Astrocyte of the cerebellum (primary cell): ENCODE measurements at regions not wholly inside any gene's neighbourhood (a gene's known extent, or its start where the extent isn't known, plus 50 kb on each side); places are given as distances from the start of the nearest gene placed in this dataset.

ENCODE experiments used
- DNase-seq: peaks from one replicate; pipeline ENCODE4 v3.0.0-alpha.2; 2011; ENCODE audit warnings: low read depth
- H3K4me3 ChIP-seq: 2 replicates; pipeline ENCODE4 v1.5.1; 2011; ENCODE audit warnings: mild to moderate bottlenecking, low read depth, low read length, moderate library complexity
- in situ Hi-C: cut with HindIII; loops from 2 replicates; pipeline ENCODE4 v1.10.0; 2017; ENCODE audit warnings: low sequenced_read_pairs
- TF ChIP-seq, protein P1 (sequence below): IDR thresholded peaks from 2 replicates; pipeline ENCODE4 v1.5.1; 2012; ENCODE audit warnings: low read length, low read depth, moderate library complexity, mild to moderate bottlenecking; ENCODE audit errors: missing control alignments

DNA sequence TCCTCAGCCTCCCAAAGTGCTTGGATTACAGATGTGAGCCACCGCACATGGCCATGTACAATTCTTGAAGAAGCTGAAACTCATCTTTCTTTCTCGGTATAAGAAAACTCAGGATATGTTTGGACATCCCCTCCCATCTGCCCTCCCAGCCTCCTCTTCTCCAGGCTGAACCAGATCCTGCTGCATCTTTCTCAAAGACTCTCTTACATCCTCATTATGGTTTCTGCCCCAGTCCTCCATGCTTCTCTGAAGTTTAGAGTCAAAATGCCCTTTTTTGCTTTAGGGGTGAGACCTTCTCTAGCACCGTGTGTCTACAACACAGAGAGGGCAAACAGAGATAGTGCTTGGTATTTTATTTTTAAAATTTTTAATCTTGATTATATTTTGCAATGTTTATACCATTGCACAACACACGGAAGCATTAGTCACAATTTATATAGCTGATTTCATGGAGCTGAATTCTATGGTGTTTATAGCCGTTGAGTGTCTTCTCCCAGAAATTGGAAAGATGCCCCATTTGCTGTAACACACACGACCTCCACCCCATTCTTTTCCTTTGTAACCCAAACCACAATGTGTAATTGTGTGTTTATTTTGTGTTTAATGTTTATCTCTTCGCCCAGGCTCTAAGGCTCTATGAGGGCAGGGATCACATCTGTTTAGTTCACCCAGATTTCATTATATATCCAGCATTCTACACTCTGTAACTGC is 206.0 kb upstream of the TNP1 start:
- no peak overlapping the region for H3K4me3 ChIP-seq

DNA sequence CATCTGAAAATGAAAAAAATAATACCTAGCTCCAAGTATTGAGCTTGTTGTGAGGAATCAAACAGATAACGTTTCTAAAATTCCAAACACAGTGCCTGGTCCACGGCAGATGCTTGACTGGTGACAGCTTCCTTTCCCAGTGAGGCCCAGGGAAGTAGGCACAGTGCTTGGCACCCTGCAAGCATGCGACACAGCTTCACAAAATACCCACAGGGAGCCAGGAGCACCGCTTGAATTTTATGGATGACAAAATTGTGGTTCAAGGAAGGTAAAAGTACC is 205.1 kb upstream of the TNP1 start:
- in situ Hi-C loops, result no loop called here
- TF ChIP-seq, protein P1, sequence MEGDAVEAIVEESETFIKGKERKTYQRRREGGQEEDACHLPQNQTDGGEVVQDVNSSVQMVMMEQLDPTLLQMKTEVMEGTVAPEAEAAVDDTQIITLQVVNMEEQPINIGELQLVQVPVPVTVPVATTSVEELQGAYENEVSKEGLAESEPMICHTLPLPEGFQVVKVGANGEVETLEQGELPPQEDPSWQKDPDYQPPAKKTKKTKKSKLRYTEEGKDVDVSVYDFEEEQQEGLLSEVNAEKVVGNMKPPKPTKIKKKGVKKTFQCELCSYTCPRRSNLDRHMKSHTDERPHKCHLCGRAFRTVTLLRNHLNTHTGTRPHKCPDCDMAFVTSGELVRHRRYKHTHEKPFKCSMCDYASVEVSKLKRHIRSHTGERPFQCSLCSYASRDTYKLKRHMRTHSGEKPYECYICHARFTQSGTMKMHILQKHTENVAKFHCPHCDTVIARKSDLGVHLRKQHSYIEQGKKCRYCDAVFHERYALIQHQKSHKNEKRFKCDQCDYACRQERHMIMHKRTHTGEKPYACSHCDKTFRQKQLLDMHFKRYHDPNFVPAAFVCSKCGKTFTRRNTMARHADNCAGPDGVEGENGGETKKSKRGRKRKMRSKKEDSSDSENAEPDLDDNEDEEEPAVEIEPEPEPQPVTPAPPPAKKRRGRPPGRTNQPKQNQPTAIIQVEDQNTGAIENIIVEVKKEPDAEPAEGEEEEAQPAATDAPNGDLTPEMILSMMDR, result no peak
- no peak for DNase-seq
- H3K4me3 ChIP-seq, result peak overlapping the region; percentile 25

More for the DNA sequence above, 206.0 kb upstream of the TNP1 start:
- in situ Hi-C loops, result no loop called here
- peak; percentile 87 for DNase-seq
- TF ChIP-seq, protein P1, result no peak

DNA sequence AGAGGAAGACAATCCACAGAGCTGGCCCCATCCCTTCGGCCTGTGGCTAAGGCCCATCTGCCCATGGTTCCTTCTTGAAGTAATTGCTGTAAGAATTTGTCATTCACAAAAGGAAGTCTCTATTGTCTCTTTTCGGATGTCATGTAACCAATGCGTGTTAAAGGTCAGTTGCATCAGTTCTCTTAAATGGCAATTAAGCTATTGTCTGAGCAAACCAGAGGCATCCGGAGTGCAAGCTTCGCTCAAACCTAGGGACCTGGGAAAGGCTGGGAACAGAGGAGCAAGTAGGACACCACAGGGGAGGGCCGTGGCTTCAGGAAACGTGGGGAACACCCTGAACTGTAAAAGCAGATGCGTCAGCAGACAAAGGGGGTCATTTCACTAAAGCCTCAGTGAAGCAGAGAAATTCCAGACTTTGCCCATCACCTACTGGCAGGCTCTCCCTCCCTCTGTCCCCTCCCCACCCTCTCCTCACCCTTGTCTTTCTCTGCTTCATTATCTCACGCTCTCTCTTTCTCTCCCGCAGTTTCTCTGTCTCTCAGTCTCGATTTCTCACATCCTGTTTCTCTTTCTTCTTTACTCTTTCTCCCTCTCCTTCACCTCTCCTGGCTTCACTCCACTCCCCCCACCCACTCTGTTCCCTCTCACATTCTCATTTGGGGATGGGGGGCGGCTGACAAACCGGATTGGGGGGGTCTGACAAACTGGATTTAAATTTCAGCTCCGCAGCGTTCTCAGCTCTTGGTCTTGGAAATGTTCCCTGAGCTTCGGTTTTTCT is 204.6 kb upstream of the TNP1 start:
- peak; percentile 53 for DNase-seq
- TF ChIP-seq, protein P1, result no peak
- in situ Hi-C loops, result no loop called here
- peak overlapping the region; percentile 25 for H3K4me3 ChIP-seq

DNA sequence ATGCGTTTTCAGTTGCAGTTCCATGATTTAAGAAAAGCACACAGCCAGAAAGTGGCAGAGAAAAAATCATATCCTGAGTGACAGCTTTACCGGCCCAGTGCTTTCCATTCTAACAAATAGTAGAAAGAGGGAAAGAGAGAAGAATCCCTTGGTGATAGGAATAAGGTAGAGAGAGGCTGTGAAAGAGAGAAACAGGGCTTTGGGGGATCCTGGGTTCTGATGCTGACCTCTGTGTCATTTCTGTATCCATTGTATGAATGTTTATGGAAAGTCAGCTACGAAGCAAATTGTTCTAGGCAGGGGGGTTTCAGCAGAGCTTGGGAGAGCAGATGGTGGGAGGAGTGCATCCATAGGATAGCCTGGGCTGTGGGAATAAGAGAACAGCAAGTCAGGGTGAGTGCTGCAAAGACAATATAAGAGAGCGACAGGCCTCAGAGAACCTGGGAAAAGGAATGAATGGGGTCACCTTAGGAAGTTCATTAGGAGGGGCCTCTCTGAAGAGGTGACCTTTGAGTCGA is 203.4 kb upstream of the TNP1 start:
- TF ChIP-seq, protein P1, result no peak
- no peak overlapping the region for H3K4me3 ChIP-seq
- in situ Hi-C loops, result no loop called here
- no peak for DNase-seq

DNA sequence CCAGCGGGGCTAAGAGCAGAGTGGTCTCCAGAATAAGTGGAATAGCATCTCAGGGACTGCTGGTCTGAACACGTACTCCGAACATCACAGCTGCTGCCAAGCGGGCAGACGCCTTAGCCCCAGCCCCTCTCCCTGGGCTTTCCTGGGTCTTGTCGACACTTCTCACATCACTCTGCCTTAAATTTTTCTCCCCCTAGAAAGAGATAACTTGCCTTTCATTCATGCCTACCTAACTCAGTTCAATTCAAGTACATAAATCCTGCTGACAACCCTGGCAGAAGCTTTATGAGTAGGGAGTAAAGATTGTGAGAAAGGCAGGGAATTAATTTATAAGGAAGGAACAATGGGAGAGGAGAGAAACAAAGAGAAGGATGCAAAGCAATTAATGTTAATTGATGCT is 202.9 kb upstream of the TNP1 start:
- H3K4me3 ChIP-seq, result no peak overlapping the region
- in situ Hi-C loops, result no loop called here
- TF ChIP-seq, protein P1, result no peak
- no peak for DNase-seq

DNA sequence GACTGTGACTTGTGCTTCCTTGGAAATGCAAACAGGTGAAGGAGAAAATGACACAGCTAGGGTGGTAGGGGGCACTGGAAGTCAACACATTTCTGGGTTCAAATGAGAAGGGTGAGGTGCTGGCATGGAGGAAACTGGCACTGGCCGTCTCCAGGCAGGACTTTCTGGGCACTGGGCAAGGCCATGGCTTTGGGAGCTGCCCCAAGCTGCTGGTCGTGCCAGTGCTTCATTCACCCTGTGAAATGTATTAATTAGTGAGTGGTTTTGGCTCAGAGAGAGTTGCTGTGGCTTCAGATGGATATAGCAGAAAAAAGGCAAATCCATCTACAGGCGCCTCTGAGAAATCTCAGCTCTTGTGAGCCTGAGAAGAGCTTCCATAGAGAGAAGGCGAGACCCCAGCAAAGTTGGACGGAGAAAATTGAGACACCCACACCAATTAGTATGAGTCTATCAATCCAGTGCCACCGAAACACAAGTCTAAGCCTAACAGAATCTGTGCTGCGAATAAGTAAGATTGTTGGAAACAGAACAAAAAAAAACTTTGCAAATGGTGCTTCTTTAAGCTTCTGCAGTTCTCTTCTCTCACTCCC is 202.1 kb upstream of the TNP1 start:
- H3K4me3 ChIP-seq, result no peak overlapping the region
- TF ChIP-seq, protein P1, result no peak
- no peak for DNase-seq
- in situ Hi-C loops, result no loop called here
